ENCODE measurements at regions not wholly inside any gene's neighbourhood (a gene's known extent, or its start where the extent isn't known, plus 50 kb on each side); places are given as distances from the start of the nearest gene placed in this dataset.

DNA sequence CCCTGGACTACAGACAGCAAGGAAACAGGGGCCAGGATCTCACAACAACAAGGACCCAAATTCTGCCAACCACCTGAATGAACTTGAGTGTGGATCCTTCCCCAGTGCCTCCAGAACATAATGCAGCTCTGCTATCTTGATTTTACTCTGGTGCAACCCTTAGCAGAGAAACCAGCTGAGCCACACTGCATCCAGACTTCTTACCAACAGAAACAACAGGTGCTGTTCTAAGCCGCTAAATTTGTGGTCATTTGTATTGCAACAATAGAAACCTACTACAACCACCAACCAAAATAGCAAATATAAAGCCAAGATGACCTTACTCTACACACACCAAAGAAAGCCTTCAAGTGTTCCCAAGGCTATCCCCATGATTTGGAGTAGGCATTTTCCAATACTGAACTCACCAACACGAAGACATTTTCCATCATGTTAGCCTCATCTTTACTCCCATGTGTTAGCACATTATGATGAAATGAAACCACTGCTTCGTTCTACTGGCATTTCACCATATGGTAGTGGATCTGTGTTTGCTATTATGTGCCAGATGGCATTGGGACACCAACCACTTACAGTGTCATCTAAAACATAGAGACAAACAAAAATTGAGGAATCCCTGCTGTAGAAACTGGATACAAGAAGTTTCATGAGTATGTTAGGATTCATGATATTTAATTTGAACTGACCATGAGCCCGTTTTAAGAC is 249.8 kb upstream of the ID4 start:
- TF ChIP-seq EZH2phosphoT487 (IDR thresholded peaks at IDR 0.05; ENCODE audit: low read length) (no peak), EZH2 (optimal IDR thresholded peaks at IDR 0.05; ENCODE audit: low read depth, low read length) (no peak)
- TF ChIP-seq, protein P1, sequence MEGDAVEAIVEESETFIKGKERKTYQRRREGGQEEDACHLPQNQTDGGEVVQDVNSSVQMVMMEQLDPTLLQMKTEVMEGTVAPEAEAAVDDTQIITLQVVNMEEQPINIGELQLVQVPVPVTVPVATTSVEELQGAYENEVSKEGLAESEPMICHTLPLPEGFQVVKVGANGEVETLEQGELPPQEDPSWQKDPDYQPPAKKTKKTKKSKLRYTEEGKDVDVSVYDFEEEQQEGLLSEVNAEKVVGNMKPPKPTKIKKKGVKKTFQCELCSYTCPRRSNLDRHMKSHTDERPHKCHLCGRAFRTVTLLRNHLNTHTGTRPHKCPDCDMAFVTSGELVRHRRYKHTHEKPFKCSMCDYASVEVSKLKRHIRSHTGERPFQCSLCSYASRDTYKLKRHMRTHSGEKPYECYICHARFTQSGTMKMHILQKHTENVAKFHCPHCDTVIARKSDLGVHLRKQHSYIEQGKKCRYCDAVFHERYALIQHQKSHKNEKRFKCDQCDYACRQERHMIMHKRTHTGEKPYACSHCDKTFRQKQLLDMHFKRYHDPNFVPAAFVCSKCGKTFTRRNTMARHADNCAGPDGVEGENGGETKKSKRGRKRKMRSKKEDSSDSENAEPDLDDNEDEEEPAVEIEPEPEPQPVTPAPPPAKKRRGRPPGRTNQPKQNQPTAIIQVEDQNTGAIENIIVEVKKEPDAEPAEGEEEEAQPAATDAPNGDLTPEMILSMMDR (IDR thresholded peaks at IDR 0.05; ENCODE audit: low read length) = no peak

All from MM.1S (cell line).